ENCODE measurements at regions not wholly inside any gene's neighbourhood (a gene's known extent, or its start where the extent isn't known, plus 50 kb on each side); places are given as distances from the start of the nearest gene placed in this dataset.
"Not testable (repeated sequence)": the region's sequence is repeated elsewhere in the genome, so short reads cannot be mapped to it uniquely, and the experiment has no call there.

- DNase-seq (ENCODE audit: low spot score) = no peak
Measured at GRCh38 chr12:102728506-102729242, 188.4 kb downstream of the PAH start.

GRCh38 chr12:102726686-102727085 lies 190.4 kb downstream of the PAH start:
- DNase-seq (ENCODE audit: low spot score) = no peak

GRCh38 chr12:102722147-102722546 lies 194.9 kb downstream of the PAH start:
- DNase-seq (ENCODE audit: low spot score) = no peak

- DNase-seq (ENCODE audit: low spot score) = no peak
Measured at GRCh38 chr12:102708108-102708507, 208.9 kb downstream of the PAH start.

- DNase-seq (ENCODE audit: low spot score) = peak; percentile 70
Measured at GRCh38 chr12:102702447-102703114, 214.5 kb downstream of the PAH start.

- no peak for DNase-seq (ENCODE audit: low spot score)
Measured at GRCh38 chr12:102696045-102696444, 215.7 kb upstream of the IGF1 start.

- DNase-seq (ENCODE audit: low spot score) = no peak
Measured at GRCh38 chr12:102694903-102695302, 214.5 kb upstream of the IGF1 start.

- DNase-seq (ENCODE audit: low spot score) = no peak
Measured at GRCh38 chr12:102691773-102692555, 211.6 kb upstream of the IGF1 start.

- no peak for DNase-seq (ENCODE audit: low spot score)
Measured at GRCh38 chr12:102690253-102690652, 209.9 kb upstream of the IGF1 start.

GRCh38 chr12:102689701-102690100 lies 209.3 kb upstream of the IGF1 start:
- DNase-seq (ENCODE audit: low spot score) = no peak

GRCh38 chr12:102687523-102687922 lies 207.2 kb upstream of the IGF1 start:
- DNase-seq (ENCODE audit: low spot score) = no peak

- no peak for DNase-seq (ENCODE audit: low spot score)
Measured at GRCh38 chr12:102685841-102686240, 205.5 kb upstream of the IGF1 start.

GRCh38 chr12:102685172-102685571 lies 204.8 kb upstream of the IGF1 start:
- DNase-seq (ENCODE audit: low spot score) = no peak

GRCh38 chr12:102682366-102683289 lies 202.3 kb upstream of the IGF1 start:
- no peak for DNase-seq (ENCODE audit: low spot score)

- DNase-seq (ENCODE audit: low spot score) = no peak
Measured at GRCh38 chr12:102681747-102682146, 201.4 kb upstream of the IGF1 start.

GRCh38 chr12:102681309-102681708 lies 200.9 kb upstream of the IGF1 start:
- DNase-seq (ENCODE audit: low spot score) = no peak

GRCh38 chr12:102680304-102680703 lies 199.9 kb upstream of the IGF1 start:
- DNase-seq (ENCODE audit: low spot score) = no peak

- DNase-seq (ENCODE audit: low spot score) = no peak
Measured at GRCh38 chr12:102676812-102677211, 196.4 kb upstream of the IGF1 start.

GRCh38 chr12:102675672-102676071 lies 195.3 kb upstream of the IGF1 start:
- DNase-seq (ENCODE audit: low spot score) = no peak

- DNase-seq (ENCODE audit: low spot score) = no peak
Measured at GRCh38 chr12:102673606-102674005, 193.2 kb upstream of the IGF1 start.

- not testable (repeated sequence) for DNase-seq (ENCODE audit: low spot score)
Measured at GRCh38 chr12:102672212-102672611, 191.8 kb upstream of the IGF1 start.

GRCh38 chr12:102669056-102669455 lies 188.7 kb upstream of the IGF1 start:
- no peak for DNase-seq (ENCODE audit: low spot score)
